Loucy (cell line): ENCODE measurements at regions not wholly inside any gene's neighbourhood (a gene's known extent, or its start where the extent isn't known, plus 50 kb on each side); places are given as distances from the start of the nearest gene placed in this dataset.

ENCODE experiments used
- H2AFZ ChIP-seq: fragments of 200-600 bp; sonication (generic); 2 replicates; pipeline ENCODE4 v1.6.0; 2016; ENCODE audit warnings: antibody characterized with exemption, mild to moderate bottlenecking, low read length, moderate library complexity
- H3F3A ChIP-seq: fragments of 200-600 bp; 2 replicates; pipeline ENCODE4 v1.6.0; 2016; ENCODE audit warnings: antibody characterized with exemption, low read depth, mild to moderate bottlenecking
- H3K27me3 ChIP-seq: fragments of 200-600 bp; sonication (generic); 2 replicates; pipeline ENCODE4 v1.6.1; 2014; ENCODE audit warnings: low read length, mild to moderate bottlenecking; ENCODE audit not compliant: insufficient read depth, poor library complexity, severe bottlenecking
- H3K36me3 ChIP-seq: fragments of 200-600 bp; sonication (generic); 2 replicates; pipeline ENCODE4 v1.6.1; 2016; ENCODE audit warnings: low read length; ENCODE audit not compliant: insufficient read depth
- H3K4me1 ChIP-seq: fragments of 200-600 bp; sonication (generic); 2 replicates; pipeline ENCODE4 v1.5.1; 2014; ENCODE audit warnings: low read length, mild to moderate bottlenecking; ENCODE audit not compliant: insufficient read depth, poor library complexity, severe bottlenecking
- H3K4me2 ChIP-seq: fragments of 200-600 bp; sonication (generic); 2 replicates; pipeline ENCODE4 v1.6.0; 2014; ENCODE audit warnings: antibody characterized with exemption, low read length, low read depth, mild to moderate bottlenecking; ENCODE audit not compliant: poor library complexity, severe bottlenecking
- H3K4me3 ChIP-seq: fragments of 200-600 bp; sonication (generic); 2 replicates; pipeline ENCODE4 v1.5.1; 2014; ENCODE audit warnings: low read length, mild to moderate bottlenecking, mixed read lengths; ENCODE audit not compliant: poor library complexity, severe bottlenecking
- H3K79me2 ChIP-seq: fragments of 200-600 bp; sonication (generic); 2 replicates; pipeline ENCODE4 v1.6.1; 2014; ENCODE audit warnings: low read length; ENCODE audit not compliant: insufficient read depth
- H3K9ac ChIP-seq: fragments of 200-600 bp; sonication (generic); 2 replicates; pipeline ENCODE4 v1.6.0; 2014; ENCODE audit warnings: mild to moderate bottlenecking, low read depth, low read length, moderate library complexity; ENCODE audit not compliant: poor library complexity, severe bottlenecking
- H3K9me2 ChIP-seq: fragments of 200-600 bp; sonication (generic); replicated peaks from 2 replicates; pipeline ENCODE4 v1.6.1; 2016; ENCODE audit warnings: low read depth, low read length, mixed read lengths
- H3K9me3 ChIP-seq: fragments of 200-600 bp; sonication (generic); 2 replicates; pipeline ENCODE4 v1.6.1; 2014; ENCODE audit warnings: mild to moderate bottlenecking, antibody characterized with exemption, low read length, low read depth; ENCODE audit not compliant: insufficient read depth
- H4K20me1 ChIP-seq: fragments of 200-600 bp; sonication (generic); 2 replicates; pipeline ENCODE4 v1.6.0; 2014; ENCODE audit warnings: antibody characterized with exemption, low read length, mild to moderate bottlenecking; ENCODE audit not compliant: insufficient read depth, poor library complexity, severe bottlenecking
- CTCF ChIP-seq: fragments of 200-600 bp; sonication (generic); conservative IDR thresholded peaks from 2 replicates; pipeline ENCODE4 v1.5.1; 2014; ENCODE audit warnings: mild to moderate bottlenecking, antibody characterized with exemption, low read length
- EZH2phosphoT487 ChIP-seq: fragments of 200-600 bp; IDR thresholded peaks from 2 replicates; pipeline ENCODE4 v1.6.1; 2018; ENCODE audit warnings: antibody characterized with exemption, mild to moderate bottlenecking, moderate library complexity, borderline replicate concordance

- no peaks in the 10 kb centered on the region for H3K9me3 ChIP-seq
- H3K27me3 ChIP-seq: no peaks in the 10 kb centered on the region
- no peaks in the 10 kb centered on the region for H3K36me3 ChIP-seq
- TF ChIP-seq EZH2phosphoT487: no peak
- no peak for TF ChIP-seq CTCF
- no peak overlapping the region for H3K9ac ChIP-seq
- no peaks in the 10 kb centered on the region for H3F3A ChIP-seq
- no peak overlapping the region for H3K4me2 ChIP-seq
- no peaks in the 10 kb centered on the region for H4K20me1 ChIP-seq
- no peaks in the 10 kb centered on the region for H3K4me1 ChIP-seq
- no peaks in the 10 kb centered on the region for H3K79me2 ChIP-seq
- H2AFZ ChIP-seq: no peak overlapping the region
- H3K4me3 ChIP-seq: no peak overlapping the region
- H3K9me2 ChIP-seq: no peaks in the 10 kb centered on the region
Observed at GRCh38 chr4:123787512-123788080, 391.0 kb downstream of the SPRY1 start.

GRCh38 chr4:123788577-123788976 lies 392.0 kb downstream of the SPRY1 start:
- Histone ChIP-seq H3K9me2 (no peaks in the 10 kb centered on the region), H4K20me1 (no peaks in the 10 kb centered on the region), H3K36me3 (no peaks in the 10 kb centered on the region), H3K27me3 (no peaks in the 10 kb centered on the region), H3K79me2 (no peaks in the 10 kb centered on the region), H2AFZ (no peak overlapping the region), H3K4me3 (no peak overlapping the region), H3K4me1 (no peaks in the 10 kb centered on the region), H3K4me2 (no peak overlapping the region), H3K9me3 (no peaks in the 10 kb centered on the region), H3F3A (no peaks in the 10 kb centered on the region), H3K9ac (no peak overlapping the region)
- TF ChIP-seq EZH2phosphoT487 (no peak), CTCF (no peak)

GRCh38 chr4:123790681-123791080 lies 394.1 kb downstream of the SPRY1 start:
- Histone ChIP-seq H3K4me1 (no peaks in the 10 kb centered on the region), H3K9ac (no peak overlapping the region), H3K9me2 (no peaks in the 10 kb centered on the region), H3K36me3 (no peaks in the 10 kb centered on the region), H4K20me1 (no peaks in the 10 kb centered on the region), H3F3A (no peaks in the 10 kb centered on the region), H3K27me3 (no peaks in the 10 kb centered on the region), H3K4me3 (no peak overlapping the region), H2AFZ (no peak overlapping the region), H3K9me3 (no peaks in the 10 kb centered on the region), H3K79me2 (no peaks in the 10 kb centered on the region), H3K4me2 (no peak overlapping the region)
- TF ChIP-seq EZH2phosphoT487: no peak
- TF ChIP-seq CTCF: no peak
